Mammary epithelial cell (primary cell): ENCODE measurements at regions not wholly inside any gene's neighbourhood (a gene's known extent, or its start where the extent isn't known, plus 50 kb on each side); places are given as distances from the start of the nearest gene placed in this dataset.

Source experiments
- EZH2 ChIP-seq: IDR thresholded peaks from 2 replicates; pipeline ENCODE4 v1.6.1; 2012; ENCODE audit warnings: low read length, inconsistent platforms, borderline replicate concordance
- TF ChIP-seq, protein P1 (sequence below), 2 donors: IDR thresholded peaks in 1 of 2; conservative IDR thresholded peaks in 1 of 2; 2 replicates each; pipeline ENCODE4 v1.5.1; 2011 to 2012; ENCODE audit warnings: inconsistent platforms in 2 of 2, low read length in 2 of 2, mild to moderate bottlenecking in 2 of 2, control low read depth in 1 of 2, low read depth in 1 of 2; ENCODE audit not compliant: insufficient read depth in 1 of 2; ENCODE audit errors: extremely low read depth in 1 of 2

- TF ChIP-seq, protein P1, sequence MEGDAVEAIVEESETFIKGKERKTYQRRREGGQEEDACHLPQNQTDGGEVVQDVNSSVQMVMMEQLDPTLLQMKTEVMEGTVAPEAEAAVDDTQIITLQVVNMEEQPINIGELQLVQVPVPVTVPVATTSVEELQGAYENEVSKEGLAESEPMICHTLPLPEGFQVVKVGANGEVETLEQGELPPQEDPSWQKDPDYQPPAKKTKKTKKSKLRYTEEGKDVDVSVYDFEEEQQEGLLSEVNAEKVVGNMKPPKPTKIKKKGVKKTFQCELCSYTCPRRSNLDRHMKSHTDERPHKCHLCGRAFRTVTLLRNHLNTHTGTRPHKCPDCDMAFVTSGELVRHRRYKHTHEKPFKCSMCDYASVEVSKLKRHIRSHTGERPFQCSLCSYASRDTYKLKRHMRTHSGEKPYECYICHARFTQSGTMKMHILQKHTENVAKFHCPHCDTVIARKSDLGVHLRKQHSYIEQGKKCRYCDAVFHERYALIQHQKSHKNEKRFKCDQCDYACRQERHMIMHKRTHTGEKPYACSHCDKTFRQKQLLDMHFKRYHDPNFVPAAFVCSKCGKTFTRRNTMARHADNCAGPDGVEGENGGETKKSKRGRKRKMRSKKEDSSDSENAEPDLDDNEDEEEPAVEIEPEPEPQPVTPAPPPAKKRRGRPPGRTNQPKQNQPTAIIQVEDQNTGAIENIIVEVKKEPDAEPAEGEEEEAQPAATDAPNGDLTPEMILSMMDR (conservative IDR thresholded peaks at IDR 0.05 in 1 of 2, IDR thresholded peaks at IDR 0.05 in 1 of 2; ENCODE audit: extremely low read depth in 1 of 2, insufficient read depth in 1 of 2, low read depth in 1 of 2, low read length in 2 of 2) = no peak
- TF ChIP-seq EZH2 = no peak
These were observed 64.5 kb upstream of the LARGE1 start for GRCh38 chr22:33984656-33985285.
